Inflammatory macrophage treated with lipopolysaccharide for 1 hour (primary cell): ENCODE measurements at regions not wholly inside any gene's neighbourhood (a gene's known extent, or its start where the extent isn't known, plus 50 kb on each side); places are given as distances from the start of the nearest gene placed in this dataset.
"Not testable (repeated sequence)": the region's sequence is repeated elsewhere in the genome, so short reads cannot be mapped to it uniquely, and the experiment has no call there.

Experiments used
- DNase-seq, 2 donors: peaks; one replicate each; pipeline ENCODE4 v3.0.0-alpha.2; 2020 to 2022

DNA sequence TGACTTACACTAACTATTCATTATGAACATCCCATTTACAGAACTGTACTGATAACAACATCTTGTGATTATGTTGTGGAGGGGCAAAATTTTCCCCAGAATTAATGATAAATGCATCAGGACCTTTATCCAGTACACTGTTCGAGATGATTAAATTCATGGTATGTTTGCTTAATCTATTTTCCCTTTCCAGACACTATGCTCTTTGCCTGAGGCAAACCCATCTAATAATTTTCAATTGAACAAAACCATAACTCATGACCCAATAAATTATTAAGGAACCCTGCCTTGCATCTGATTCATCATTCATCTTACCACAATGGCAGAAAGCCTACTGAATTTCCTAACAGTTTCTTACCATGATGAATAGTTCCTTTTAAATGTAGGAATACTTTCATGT, 385.0 kb downstream of the DSEL start:
- DNase-seq: no peak

- DNase-seq: not testable (repeated sequence)
Measured at GRCh38 chr18:67126751-67127150, 389.8 kb downstream of the DSEL start.

GRCh38 chr18:67123901-67124300, 392.6 kb downstream of the DSEL start:
- no peak for DNase-seq

- no peak for DNase-seq
Measured at GRCh38 chr18:67117804-67118203, 398.7 kb downstream of the DSEL start.

DNA sequence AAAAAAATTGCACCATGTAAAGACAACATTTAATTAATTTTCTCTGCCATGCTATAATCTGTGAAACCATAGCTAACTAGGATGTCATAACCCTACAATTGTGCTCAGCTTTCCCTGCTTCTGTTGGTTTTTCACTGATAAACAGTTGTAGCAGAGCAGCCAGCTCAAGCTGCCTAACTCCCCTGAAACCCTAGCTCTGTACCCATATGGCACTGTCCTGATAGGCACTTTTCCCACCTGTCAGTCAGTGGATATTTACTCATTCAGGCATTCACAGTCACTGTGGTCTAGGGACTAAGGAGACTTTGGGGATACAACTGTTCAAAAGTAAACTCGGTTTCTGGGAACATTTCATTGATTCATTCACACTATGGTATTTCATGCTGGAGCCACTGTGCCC, 407.0 kb downstream of the DSEL start:
- DNase-seq: no peak

DNA sequence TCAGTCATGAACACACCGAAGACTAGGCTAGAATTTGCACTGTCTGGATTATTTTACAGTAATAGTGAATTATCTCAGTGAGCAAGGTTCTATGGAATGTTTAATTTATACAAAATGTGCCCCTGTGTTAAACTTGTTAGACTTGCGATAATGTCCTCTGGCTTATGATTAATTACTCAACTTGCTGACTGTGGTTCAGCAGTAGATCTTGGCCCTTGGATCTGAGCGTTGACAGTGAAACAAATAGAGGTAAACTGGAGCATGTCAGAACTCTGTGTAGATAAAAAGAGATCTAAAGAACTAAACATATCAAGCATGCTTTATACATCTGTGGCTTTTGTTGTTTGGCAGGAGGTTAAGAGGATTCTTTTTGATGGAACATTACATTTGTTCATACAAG, 407.6 kb downstream of the DSEL start:
- DNase-seq: no peak

- DNase-seq: peak; percentile 39 to 68
Measured at GRCh38 chr18:67104700-67105284, 411.7 kb downstream of the DSEL start.

DNA sequence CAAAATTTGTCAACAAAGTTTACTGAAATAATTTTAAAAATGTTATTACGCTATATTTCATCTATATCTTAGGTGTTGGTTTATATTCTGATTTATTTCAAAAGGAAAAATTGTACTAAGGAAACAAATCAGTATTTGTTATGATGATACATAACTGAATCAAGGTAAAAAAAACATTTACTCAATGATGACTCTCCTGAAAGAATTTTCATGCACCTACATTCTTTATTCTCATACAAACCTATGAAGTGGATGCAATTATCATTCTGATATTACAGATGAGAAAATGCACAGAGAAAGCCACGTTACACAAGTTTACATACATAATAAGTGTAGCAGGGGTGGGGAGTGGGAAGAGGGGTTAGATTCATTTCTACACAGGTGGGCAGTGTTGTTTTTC, 422.4 kb downstream of the DSEL start:
- DNase-seq: no peak

- DNase-seq: no peak
Measured at GRCh38 chr18:67092141-67092540, 424.4 kb downstream of the DSEL start.

- no peak for DNase-seq
Measured at GRCh38 chr18:67081482-67082211, 434.9 kb downstream of the DSEL start.

GRCh38 chr18:67080601-67081000, 435.9 kb downstream of the DSEL start:
- no peak for DNase-seq

DNA sequence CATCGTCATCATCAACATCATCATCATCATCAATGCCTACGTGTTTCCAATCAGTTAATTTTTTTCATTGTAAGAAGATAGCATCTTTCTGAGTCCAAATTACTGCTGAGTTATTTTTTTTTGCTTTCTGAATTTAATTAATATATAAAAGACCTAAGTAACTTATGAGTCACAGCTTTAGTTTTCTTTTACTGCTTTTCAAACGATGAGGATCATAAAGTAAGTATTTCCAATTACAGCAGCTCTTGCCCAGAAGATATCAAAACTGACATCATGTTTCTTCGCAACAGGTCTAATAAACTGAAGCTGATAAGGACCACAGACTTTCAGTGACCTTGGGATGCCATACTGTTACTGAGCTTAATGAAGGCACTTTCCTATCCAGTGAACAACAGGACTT, 442.2 kb downstream of the DSEL start:
- DNase-seq: no peak

DNA sequence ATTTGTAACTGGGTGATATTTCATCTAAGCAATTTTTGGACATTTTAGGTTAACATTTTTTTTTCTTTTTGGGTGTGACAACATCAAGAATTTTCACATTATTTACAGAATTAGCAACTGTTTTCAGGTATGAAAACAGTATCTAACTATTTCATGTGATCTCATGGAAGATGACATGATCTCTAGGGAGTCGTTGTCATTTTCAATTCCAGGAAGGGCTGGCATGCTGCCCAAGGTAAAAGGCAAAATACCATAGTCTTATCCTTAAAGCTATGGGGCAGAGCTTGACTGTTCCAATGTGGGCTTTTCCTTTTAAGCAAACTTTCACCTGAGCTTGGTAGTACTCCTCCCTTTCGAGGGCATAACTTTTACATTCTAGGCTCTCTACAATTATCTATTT, 443.7 kb downstream of the DSEL start:
- no peak for DNase-seq

DNA sequence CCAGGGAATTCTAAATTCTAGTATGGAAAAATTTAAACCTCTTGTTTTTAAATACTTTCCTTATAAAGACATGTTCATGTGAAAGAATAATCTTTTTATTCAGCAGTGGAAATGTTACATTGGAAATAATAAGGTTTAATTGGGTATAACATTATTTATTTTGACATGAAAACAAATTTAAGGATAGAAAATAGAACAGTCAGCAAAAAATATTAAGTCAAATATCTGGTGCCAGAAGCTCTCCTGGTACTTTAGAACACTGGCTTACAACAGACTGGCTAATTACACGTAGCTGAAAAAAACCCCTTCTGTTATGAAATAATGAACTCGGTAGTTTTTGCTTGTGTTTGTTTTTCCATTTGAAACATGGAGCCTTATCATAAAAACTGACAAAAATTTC, 447.9 kb downstream of the DSEL start:
- DNase-seq: no peak

- no peak for DNase-seq
Measured at GRCh38 chr18:67047334-67047733, 443.4 kb upstream of the CDH19 start.

- no peak for DNase-seq
Measured at GRCh38 chr18:67043276-67043675, 439.4 kb upstream of the CDH19 start.

GRCh38 chr18:67041334-67041733, 437.4 kb upstream of the CDH19 start:
- DNase-seq: no peak

GRCh38 chr18:67035026-67035425, 431.1 kb upstream of the CDH19 start:
- no peak for DNase-seq

GRCh38 chr18:67023059-67023458, 419.2 kb upstream of the CDH19 start:
- DNase-seq: no peak

- DNase-seq: no peak
Measured at GRCh38 chr18:67010919-67011318, 407.0 kb upstream of the CDH19 start.

GRCh38 chr18:67007999-67008398, 404.1 kb upstream of the CDH19 start:
- no peak for DNase-seq

GRCh38 chr18:67007085-67007484, 403.2 kb upstream of the CDH19 start:
- DNase-seq: no peak

- no peak for DNase-seq
Measured at GRCh38 chr18:67001052-67001451, 397.2 kb upstream of the CDH19 start.

DNA sequence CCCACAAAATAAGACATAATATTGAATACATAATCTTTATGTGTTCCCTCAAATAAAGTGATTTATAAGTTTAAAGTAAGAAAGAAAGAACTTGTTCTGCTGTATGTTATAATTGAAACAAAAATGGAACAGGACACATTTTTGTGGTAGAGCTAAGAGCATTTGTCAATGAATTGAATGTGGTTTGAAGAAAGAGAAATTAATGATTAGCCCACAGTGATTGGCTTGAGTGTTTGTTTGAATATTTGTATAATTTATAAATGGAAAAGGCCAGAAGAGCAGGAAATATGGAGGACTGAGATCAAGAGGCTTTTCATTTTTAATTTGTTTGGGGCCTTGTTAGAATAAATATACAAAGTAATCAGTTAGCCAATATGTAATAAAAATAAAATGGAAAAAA, 395.1 kb upstream of the CDH19 start:
- DNase-seq: no peak

DNA sequence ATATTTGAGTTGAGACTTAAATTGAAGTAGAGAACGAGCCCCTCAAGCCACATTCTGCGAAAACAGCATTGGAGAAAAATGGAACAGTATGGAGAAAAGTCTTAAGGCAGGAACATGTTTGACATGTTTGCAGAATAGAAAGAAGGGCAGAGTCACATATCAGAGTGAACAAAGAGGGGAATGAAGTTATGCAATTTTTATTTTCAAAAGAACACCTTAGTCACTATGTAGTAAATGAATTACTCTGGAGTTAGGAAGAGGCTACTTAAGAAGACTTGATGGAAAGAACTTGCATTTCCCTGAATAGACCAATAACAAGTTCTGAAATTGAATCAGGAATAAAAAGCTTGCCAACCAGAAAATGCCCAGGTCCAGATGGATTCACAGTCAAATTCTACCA, 391.4 kb upstream of the CDH19 start:
- DNase-seq: no peak
